Forelimb muscle (tissue), 1 donor: ENCODE measurements at regions not wholly inside any gene's neighbourhood (a gene's known extent, or its start where the extent isn't known, plus 50 kb on each side); places are given as distances from the start of the nearest gene placed in this dataset.
A peak's percentile ranks its signal among the peaks of the same experiment; 100 is the strongest.
"Not testable (repeated sequence)": the region's sequence is repeated elsewhere in the genome, so short reads cannot be mapped to it uniquely, and the experiment has no call there.

Experiments used
- DNase-seq: peaks from one replicate; pipeline ENCODE4 v3.0.0-alpha.2; 2013; ENCODE audit warnings: low read depth

DNA sequence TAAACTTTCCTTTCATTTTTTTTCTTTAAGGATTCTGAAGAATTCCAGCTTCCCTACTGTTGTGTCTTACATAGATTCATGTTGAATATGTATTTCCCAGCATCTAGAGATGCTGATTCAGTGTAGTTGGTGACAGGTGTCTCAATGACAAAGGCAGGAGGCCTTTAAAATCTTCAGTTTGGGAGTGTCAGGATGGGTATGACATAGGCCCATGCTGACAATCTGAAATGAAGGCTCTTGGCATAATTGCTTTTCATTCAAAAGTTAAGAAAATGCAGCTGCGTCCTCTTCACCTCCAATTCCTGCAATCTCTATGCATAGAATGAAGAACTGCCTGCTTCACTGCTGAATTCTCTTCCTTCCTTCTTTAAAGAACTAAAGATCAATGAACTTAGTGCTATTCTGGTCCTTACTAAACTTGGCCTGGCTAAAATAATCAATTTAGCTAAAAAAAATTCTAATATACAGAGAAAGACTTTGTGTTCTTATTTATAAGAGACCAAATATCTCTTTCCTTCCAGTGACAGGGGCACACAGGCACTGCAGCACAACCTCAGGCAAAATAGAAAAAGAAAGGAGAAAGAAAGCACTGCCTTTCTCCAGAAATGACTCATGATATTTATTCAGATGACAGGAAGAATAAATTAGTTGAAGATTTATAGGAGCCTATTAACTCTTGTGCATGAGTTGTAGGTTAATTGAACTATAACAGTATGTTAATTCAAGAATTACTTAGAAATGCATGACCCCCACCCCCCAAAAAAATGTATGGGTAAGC lies 152.6 kb upstream of the GBE1 start:
- no peak for DNase-seq

DNA sequence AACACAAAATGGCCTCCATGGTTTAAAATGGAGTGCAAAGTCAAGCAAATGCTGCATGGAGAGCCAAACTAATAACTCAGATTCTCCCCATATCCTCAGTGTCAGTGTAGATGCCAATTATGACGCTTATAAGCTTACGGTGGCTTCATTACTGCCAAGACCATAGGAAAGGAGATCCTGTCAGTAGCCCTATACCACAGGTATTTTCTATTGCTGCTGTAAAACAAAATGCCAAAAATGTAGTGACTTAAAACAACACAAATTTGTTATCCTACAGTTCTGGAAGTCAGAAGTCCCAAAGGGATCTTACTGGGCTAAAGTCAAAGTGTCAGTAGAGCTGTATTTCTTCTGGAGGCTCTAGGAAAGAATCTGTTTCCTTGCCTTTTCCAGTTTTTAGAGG lies 149.8 kb upstream of the GBE1 start:
- peak; percentile 26 for DNase-seq

DNA sequence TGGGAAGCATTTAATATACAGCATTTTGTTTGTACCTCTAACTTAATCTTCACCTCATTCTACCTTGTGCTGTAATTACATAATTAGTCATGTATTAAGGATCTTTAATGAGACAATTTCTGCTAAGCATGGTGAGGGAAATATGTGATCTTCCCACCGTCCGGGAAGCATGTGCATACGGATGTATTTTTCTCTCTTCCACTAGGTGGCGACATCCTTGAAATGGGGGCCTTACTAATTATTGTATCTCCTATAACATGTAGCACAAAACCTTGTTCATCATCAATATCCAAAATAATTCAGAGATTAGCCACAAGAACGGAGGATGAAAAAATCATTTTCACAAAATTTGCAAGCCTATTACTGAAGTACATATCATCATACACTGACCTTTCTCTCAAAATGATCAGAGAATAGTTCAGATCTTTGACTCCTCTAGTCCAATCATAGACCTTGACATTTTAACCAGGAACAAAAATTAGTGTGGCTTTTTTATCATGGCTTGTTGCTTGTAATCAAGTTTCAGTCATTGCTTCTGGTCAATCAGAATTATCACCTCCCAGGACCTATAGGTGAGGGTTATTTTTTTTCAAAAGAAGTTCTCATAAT lies 148.9 kb upstream of the GBE1 start:
- no peak for DNase-seq

DNA sequence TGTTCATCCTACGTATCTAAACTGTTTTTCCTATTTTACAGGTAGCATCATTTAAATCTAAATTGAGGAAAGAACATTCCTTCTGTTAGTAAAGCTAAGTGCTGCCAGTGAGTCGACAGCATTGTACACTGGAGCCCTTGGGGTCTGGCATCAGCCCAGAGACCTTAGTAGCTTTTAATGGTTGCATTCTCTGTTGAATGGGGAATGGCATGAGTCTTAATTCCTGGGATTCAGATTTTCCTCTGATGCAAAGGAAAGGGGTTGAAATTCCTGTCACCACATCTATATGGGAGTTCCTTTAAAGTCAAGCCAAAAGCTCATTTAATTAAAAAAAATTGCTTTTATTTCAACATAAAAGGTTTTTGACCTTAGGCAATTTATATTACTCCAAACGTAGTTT lies 148.4 kb upstream of the GBE1 start:
- no peak for DNase-seq

DNA sequence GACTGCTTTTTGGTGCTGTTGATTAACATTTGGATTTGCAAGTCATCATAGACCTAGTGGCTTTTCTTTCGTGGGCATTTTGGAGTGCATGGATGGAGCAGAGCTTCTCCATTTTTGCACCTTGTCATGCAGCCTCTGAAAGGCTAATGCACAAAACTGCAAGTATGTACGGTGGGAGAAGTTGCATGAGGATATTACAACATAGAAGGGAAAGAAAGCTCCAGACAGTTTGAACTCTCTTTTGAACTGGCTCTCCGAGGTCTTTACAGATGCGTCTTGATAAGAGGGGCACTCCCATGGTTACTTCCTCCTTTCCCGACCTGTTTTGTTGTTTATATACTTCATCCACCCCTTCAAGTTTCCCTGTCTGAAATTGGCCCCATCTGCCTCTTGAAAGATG lies 147.1 kb upstream of the GBE1 start:
- DNase-seq, result no peak

DNA sequence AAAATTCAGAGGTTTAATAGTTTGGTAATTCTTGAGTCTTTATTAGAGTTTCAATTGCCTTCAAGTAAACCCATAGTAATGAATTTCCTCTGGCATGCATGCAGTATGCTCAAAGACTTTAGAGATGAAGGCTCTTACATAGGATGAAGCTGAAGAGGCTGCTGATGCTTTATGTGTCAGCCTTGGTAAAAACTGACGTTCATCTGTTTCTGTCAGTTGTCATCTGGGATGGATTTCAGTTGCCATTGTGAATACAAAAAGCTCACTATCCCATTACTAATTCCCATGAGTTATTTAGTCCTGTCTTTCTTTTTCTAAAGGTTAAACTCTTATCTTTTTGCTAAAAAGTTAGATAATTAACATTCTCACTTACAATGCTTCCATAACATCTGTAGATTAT lies 136.9 kb upstream of the GBE1 start:
- DNase-seq, result no peak

DNA sequence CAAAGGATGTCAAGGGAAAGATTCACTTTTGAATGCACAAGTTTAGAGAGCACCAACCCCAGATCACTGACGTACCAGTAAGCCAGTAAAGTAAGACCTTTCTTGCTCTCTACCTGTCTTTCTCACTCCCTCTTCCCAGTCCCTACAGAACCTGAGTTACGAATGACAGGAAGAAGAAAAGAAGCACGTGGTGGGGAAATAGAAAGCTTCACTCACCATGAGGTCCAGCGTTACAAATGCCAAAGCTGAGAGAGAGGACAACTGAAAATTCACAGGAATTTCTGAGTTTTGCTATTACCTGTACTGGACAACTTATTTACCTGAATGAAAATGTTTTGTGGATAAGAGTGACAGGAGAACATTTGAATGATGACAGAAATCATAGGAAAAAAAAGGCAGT lies 133.2 kb upstream of the GBE1 start:
- no peak for DNase-seq

DNA sequence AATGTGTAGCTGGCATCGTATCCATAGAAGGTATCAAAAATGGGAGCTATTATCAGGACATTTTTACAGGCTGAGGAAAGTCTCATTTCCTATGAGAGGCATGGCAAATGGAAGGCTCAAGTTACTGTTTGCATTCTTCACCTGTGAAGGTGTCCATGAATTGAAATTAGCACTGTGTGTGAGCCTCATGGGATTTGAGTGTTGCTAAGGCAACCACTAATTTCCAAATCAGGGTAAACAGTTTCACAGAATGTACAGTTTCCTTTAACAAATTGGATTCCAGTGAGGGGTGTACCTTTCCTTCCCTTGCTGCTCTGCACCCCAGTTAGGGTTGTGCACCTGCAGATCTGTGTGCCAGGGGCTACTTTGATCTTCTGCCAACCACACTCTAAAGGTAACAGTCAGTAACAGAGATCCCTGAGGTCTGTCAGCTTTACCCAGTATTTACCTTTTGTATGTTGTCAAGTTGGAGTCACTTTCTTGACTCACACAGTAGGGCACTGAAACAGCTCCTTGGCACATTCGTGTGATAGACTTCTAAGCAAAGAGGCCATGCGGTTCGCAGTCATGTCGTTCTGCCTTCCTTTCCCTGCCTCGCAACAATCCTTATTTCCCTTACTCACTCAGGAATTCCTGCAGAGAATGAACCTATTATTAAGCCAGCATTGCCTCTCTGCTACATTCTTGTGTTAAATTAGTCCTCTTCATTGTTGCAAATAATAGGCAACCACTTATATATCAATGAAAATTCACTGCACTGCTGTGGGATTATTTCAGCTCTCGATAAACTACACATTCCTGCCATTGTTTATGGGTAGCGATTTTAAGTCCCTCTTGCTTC lies 129.8 kb upstream of the GBE1 start:
- no peak for DNase-seq

DNA sequence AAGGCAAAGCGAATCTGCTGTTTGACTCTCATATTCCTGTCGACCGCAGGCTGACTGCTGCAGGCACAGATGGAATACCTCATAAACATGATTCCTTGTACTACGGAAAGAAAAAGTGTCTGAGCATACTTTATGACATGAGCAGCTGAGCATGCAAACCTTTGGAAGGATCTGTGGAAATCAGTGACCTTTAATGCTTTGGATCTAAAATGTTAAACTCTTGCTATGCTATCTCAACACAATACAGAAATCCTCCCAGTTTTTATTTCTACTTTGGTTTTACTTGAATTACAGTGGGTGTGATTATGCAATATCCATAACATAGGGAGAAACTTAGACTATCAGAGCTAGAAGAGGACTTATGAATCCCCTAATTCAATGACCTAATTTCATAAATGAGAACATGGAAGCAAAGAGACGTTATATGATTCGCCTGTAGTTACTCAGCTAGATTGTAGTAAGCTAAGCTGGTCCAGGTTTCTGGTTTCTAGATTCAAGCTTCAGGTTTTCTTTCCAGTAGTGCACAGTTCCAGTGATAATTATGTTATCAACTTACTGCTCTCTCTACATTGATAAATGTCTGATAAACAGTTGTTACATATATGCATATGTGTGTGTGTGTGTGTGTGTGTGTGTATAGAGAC lies 127.6 kb upstream of the GBE1 start:
- DNase-seq, result peak; percentile 13

DNA sequence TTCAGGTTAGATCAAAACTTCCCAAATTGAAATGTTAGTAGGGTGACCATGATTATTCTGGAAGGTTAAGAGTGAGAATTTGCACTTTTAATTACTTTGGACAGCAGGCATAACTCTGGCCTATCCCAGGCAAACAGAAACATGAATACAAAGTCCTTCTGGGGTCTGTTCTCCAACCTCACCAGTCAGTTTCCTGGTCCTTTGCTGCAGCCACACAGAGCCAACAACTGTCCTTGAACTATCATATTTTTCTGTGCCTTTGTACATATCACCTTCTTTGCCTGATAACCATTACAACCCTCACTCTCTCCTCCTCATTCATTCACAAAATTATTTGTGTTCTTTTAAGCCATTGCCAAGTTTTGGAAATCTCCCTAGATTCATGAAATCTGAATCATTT lies 126.0 kb upstream of the GBE1 start:
- DNase-seq, result no peak

DNA sequence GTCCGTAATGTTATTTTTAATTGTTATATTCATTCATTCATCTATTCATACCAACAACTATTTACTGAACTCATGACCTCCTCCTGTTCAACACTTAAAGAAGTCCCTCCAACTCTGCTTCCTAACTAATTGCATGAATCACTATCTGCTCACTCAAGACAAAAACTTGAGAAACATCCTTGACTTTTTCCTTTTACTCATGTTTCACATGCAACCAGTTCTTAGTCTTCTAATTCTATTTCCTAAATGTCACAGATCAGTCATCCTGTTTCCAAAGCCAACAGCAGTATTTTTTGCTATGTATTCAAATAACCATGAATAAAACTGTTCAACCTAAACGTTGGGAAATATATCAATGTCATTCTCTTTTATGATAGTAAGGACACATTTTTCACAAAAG lies 124.6 kb upstream of the GBE1 start:
- DNase-seq, result no peak

DNA sequence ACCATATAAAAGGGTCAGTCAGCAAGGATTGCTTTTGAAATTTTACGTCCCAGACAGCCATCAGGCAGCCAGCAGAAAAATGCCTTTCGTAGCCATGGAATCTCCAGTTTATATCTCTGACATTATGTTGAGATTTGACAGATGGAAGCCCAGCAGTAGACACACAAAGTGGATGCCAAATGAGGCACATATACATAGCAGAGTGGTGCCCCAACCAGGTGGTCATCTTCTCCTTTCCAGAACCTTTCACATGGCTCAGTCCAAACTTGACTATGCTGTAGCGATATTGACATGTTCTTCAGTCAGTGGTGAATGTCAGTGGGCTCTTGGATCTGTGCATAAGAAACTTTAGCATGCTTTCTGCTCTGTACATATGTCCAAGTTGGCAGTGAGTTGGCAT lies 123.3 kb upstream of the GBE1 start:
- no peak for DNase-seq

DNA sequence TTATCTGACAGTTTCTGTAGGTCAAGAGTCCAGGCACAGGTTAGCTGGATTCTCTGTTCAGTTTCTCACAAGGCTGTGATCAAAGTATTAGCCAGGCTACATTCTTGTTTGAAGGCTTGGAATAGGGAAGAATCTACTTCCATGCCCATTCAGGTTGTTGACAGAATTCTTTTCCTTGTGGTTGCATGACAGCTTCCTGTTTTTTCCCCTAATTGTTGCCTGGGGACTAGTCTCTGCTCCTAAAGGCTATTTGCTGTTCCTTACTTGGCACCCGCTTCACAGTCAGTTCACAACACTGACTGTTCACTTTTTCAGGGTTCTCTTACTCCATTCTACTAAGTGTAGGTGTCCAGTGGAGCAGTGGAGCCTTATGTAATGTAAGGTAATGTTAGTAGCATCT lies 115.4 kb upstream of the GBE1 start:
- no peak for DNase-seq

DNA sequence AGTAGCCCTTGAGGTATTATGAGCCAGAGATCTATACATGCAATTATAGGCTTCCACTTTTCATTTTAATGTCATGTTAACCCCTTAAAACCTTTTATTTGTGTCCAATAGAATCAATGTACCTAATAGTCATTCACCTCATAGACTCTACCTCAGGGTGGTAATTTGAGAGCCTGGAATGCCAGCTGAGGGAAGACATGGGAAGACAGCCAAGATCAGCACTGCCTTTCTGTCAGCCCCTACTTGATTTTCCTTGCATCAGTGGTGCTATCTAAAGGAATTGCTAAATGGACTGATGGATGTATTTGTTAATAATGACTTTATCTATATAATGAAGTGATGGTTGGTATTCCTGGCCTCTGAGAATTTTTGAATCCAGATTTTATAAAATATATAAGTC lies 113.3 kb upstream of the GBE1 start:
- no peak for DNase-seq

DNA sequence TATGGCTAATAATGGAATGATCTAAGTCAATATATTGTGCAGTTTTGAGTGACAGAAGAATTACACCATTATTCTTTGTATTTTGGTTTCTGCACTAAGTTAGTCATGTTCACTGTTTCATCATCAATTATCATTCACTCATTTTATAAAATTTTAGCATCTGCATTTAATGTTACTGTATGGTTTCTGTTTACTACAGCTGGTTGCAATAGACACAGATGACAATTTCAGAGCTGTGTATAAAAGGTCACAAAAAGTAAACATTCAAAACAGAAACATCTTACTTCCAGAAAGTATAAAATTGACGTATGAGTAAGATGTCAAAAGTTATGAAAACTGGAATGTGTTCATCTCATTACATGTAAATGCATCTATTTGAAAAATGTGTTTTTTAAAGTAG lies 111.1 kb upstream of the GBE1 start:
- DNase-seq, result no peak

DNA sequence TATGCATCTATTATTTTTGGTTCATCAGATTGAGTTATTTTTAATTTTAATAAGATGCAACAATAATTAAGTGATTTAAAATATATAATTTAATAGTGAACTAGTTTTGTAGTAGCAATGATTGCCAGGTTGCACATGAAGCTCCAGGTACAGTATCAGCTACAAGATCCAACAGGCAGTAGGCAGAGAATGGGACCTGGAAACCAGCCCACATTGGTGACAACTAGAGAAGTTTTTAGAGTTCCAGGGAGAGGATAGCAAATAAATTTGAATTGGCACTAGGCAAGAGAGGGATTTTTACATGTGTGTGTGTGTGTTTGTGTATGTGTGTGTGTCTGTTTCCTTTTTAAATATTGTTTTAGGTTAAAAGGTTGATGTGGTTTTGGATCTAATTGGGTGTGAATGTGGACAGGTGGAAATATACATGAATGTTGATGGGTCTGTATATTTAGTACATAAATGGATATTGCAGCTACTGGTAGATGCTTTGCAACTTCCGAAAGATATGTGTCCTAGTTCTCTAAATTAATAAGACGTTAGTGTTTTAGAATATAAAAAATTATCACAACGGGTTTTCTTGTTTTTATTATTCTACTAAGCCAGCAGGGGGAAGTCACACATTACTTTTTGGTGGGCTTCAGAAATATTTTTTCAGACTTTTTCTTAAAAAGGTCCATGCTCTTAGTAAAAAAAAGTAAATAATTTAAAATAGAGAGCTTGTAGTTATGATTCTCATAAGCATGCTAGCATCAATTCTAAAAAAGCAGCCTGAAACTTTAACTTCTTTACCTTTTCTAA lies 110.1 kb upstream of the GBE1 start:
- no peak for DNase-seq

DNA sequence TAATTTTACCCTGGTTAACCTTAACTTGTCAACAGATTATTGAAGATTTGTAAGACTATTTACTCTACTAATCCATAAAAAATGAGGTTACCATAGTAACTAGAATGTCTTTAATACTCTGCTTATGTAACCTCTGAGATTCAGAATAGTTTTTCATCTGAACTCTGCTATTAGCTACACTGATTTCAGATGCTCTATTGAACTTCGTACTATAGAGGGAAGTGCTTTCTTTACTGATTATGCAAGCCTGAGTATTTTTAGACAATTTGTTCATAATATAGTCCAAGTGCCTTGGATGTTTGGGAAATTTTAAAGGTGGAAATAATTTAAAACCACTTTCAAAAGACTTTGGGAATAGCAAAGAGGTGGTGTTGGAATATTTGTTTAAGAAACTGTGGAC lies 107.9 kb upstream of the GBE1 start:
- no peak for DNase-seq

DNA sequence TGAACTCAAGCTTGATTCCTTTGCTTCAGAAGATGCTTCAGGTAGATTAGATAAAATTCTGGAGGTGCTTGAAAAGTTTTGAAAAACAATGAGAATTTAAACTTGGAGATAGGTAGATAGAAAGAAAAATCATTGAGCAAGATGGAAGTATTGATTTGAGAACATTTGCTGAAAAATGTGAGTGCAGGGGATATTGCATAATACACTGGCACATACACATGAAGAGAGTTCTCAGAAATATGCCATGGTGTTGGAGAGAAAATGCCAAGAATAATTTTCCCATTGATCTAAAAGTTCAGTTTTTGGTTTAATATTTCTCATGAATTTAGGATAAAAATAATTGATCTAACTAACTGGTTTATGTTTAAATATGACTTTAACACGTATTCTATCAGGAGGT lies 107.2 kb upstream of the GBE1 start:
- no peak for DNase-seq

DNA sequence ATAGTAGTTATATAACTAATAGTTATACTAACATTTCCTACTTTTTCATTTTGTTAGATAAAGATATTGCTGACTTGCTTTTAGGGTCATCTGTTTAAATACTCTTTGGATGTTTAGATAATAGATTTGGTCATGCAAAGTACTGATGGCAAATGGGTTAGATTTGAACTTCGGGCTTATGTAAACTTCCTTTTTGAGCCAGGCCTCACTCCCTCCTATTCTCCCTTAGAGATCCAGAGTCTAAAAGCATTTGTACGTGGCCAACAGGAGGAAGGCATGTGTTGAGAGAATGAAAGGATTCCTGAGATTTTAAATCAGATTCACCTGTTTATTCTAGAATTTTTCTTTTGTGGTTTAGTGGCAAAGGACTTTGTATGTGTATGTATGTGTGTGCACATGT lies 106.4 kb upstream of the GBE1 start:
- DNase-seq, result no peak

DNA sequence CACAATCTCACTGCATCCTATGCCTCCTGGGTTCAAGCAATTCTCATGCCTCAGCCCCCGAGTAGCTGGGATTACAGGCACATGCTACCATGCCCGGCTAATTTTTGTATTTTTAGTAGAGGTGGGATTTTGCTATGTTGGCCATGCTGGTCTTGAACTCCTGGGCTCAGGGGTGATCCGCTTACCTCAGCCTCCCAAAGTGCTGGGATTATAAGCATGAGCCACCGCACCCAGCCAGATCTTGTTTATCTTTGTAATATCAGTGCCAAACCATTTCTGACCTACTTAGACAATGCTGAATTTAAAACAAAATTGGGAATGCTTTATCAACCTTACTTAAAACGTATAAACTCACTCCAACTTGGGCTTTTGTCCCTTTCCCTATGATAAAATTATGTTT lies 103.7 kb upstream of the GBE1 start:
- not testable (repeated sequence) for DNase-seq

DNA sequence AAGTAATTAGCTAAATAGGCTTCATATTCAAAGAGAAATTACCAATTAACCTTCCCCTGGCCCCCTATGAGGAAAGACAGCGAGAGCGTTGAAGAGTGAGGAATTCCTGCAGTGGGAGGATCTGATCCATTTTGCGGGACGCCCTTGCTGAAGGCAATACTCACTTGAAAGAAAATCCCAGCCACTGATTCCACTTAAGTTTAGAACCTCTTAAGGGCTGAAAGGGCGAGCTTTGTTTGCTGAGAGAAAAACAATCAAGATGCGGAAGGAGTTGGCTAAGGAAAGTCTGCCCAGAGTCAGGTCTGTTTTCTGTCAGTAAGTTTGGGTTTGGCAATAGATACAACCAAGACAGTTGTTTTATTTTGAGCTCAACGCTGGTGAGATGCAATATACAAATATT lies 102.8 kb upstream of the GBE1 start:
- DNase-seq, result no peak

DNA sequence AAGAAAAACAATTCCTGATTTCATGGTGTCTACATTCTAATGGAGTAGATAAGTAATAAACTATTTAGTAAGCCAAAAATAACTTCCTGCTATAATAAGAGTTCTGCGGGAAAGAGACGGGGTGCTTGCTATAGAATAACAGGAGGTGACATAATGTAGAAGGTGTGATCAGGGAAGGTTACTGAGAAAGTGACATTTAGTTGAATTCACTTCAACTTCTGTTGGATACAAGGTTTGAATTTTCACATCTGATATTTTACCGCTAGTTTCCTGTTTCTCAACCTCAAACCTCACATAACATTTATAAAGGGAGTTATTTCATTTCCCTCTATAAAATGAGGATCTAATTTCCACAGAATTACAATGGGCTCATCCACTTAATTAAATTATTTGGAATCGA lies 102.3 kb upstream of the GBE1 start:
- no peak for DNase-seq
